WTC11 (cell line): ENCODE measurements at regions not wholly inside any gene's neighbourhood (a gene's known extent, or its start where the extent isn't known, plus 50 kb on each side); places are given as distances from the start of the nearest gene placed in this dataset.

Source experiments
- CREB1 ChIP-seq: sonication (generic); formaldehyde crosslinking; IDR thresholded peaks from 2 replicates; pipeline ENCODE4 v1.8.0; 2023; ENCODE audit warnings: mild to moderate bottlenecking, missing genetic modification reagents
- CTCF ChIP-seq: fragments of 200-600 bp; IDR thresholded peaks from 2 replicates; pipeline ENCODE4 v1.8.0; 2022; ENCODE audit warnings: antibody characterized with exemption
- ESRRA ChIP-seq: sonication (generic); formaldehyde crosslinking; IDR thresholded peaks from 2 replicates; pipeline ENCODE4 v1.8.1; 2022; ENCODE audit warnings: mild to moderate bottlenecking, missing genetic modification reagents, borderline replicate concordance
- GABPB1 ChIP-seq: sonication (generic); formaldehyde crosslinking; IDR thresholded peaks from 2 replicates; pipeline ENCODE4 v1.8.1; 2023; ENCODE audit warnings: mild to moderate bottlenecking, missing genetic modification reagents
- IRF1 ChIP-seq: sonication (generic); formaldehyde crosslinking; IDR thresholded peaks from 2 replicates; pipeline ENCODE4 v1.8.0; 2023; ENCODE audit warnings: missing genetic modification reagents
- JUN ChIP-seq: sonication (generic); formaldehyde crosslinking; IDR thresholded peaks from 2 replicates; pipeline ENCODE4 v1.8.0; 2023; ENCODE audit warnings: mild to moderate bottlenecking, missing genetic modification reagents
- SMAD4 ChIP-seq: sonication (generic); formaldehyde crosslinking; IDR thresholded peaks from 2 replicates; pipeline ENCODE4 v1.8.0; 2022; ENCODE audit warnings: mild to moderate bottlenecking, missing genetic modification reagents
- TP53 ChIP-seq: sonication (generic); formaldehyde crosslinking; IDR thresholded peaks from 2 replicates; pipeline ENCODE4 v1.8.1; 2023; ENCODE audit warnings: mild to moderate bottlenecking, missing genetic modification reagents
- ZNF232 ChIP-seq: sonication (generic); formaldehyde crosslinking; IDR thresholded peaks from 2 replicates; pipeline ENCODE4 v1.8.0; 2022; ENCODE audit warnings: mild to moderate bottlenecking, missing genetic modification reagents

- TF ChIP-seq JUN (CRISPR knock-in tag) (no peak), SMAD4 (CRISPR knock-in tag) (no peak), GABPB1 (no peak), ZNF232 (CRISPR knock-in tag) (no peak), ESRRA (CRISPR knock-in tag) (no peak), CTCF (no peak), IRF1 (CRISPR knock-in tag) (no peak), CREB1 (CRISPR knock-in tag) (no peak), TP53 (CRISPR knock-in tag) (no peak)
These were observed 123.0 kb upstream of the CITED2 start for GRCh38 chr6:139497345-139497961.
